ENCODE measurements at regions not wholly inside any gene's neighbourhood (a gene's known extent, or its start where the extent isn't known, plus 50 kb on each side); places are given as distances from the start of the nearest gene placed in this dataset.

DNA sequence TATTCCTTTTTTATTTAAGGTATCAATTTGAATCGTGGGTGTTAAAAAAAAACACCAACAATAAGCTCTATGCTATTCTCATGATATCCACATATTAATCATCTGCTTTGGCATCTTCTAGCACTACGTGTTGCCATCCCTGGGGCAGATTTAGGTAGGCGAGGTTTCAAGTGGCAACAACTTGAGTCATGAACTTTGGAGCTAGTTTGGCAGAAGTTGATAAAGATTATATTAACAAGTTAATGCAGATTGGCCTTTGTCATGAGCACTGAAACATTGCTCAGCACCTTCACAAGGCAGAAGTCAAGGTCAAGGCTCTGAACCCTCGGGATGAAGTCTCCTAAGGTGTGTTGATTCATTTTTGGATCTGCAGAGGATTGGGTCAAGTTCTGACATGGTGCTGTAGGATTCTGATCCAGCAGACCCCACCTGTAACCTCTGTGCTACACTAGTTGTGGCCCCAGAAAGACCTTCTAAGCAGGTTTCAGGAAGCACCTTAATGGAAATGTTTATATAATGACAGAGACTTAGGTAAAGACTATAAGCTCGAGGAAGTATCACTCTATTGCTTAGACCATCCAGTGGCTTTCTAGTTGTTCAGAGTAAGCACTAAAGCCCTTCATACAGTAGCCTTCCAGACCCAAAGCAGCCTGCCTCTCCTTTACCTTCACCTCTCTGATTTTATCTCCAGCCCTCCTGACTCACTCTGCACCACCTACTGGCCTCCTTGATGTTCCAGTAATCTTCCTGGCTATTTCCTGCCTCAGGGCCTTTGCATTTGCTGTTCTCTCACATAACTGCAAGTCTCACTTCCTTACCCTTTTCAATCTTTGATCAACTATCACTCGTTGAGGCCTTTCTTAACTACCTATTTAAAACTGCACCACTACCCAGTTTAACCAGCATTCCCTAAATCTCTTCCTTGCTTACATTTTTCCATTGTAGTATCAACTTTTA, 117.0 kb upstream of the SLC4A4 start:
- TF ChIP-seq, protein P1, sequence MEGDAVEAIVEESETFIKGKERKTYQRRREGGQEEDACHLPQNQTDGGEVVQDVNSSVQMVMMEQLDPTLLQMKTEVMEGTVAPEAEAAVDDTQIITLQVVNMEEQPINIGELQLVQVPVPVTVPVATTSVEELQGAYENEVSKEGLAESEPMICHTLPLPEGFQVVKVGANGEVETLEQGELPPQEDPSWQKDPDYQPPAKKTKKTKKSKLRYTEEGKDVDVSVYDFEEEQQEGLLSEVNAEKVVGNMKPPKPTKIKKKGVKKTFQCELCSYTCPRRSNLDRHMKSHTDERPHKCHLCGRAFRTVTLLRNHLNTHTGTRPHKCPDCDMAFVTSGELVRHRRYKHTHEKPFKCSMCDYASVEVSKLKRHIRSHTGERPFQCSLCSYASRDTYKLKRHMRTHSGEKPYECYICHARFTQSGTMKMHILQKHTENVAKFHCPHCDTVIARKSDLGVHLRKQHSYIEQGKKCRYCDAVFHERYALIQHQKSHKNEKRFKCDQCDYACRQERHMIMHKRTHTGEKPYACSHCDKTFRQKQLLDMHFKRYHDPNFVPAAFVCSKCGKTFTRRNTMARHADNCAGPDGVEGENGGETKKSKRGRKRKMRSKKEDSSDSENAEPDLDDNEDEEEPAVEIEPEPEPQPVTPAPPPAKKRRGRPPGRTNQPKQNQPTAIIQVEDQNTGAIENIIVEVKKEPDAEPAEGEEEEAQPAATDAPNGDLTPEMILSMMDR (IDR thresholded peaks at IDR 0.05), result no peak
- no peak overlapping the region for H3K4me3 Mint-ChIP-seq
- no peak overlapping the region for H3K27ac Mint-ChIP-seq
- H3K4me1 Mint-ChIP-seq, result no peaks in the 10 kb centered on the region
- H3K36me3 Mint-ChIP-seq (ENCODE audit: low read depth), result no peaks in the 10 kb centered on the region
- no peaks in the 10 kb centered on the region for H3K9me3 Mint-ChIP-seq
- DNase-seq, result no peak
- peaks cover 5% of the 10 kb centered on the region for H3K27me3 Mint-ChIP-seq (ENCODE audit: low read depth, poor library complexity)

- Mint-ChIP-seq H3K4me3 (no peak overlapping the region), H3K4me1 (no peaks in the 10 kb centered on the region), H3K27ac (peak overlapping the region; percentile 51), H3K27me3 (ENCODE audit: low read depth, poor library complexity) (peaks cover 5% of the 10 kb centered on the region), H3K9me3 (no peaks in the 10 kb centered on the region), H3K36me3 (ENCODE audit: low read depth) (no peaks in the 10 kb centered on the region)
- no peak for DNase-seq
- TF ChIP-seq, protein P1 (IDR thresholded peaks at IDR 0.05), result no peak
Measured at GRCh38 chr4:71222661-71223060, 116.2 kb upstream of the SLC4A4 start.

GRCh38 chr4:71229477-71230270, 109.1 kb upstream of the SLC4A4 start:
- Mint-ChIP-seq H3K4me3 (peak overlapping the region; percentile 24), H3K27ac (no peak overlapping the region), H3K9me3 (no peaks in the 10 kb centered on the region), H3K36me3 (ENCODE audit: low read depth) (no peaks in the 10 kb centered on the region), H3K27me3 (ENCODE audit: low read depth, poor library complexity) (peaks cover 5% of the 10 kb centered on the region), H3K4me1 (peaks cover 22% of the 10 kb centered on the region)
- peak; percentile 24 for DNase-seq
- TF ChIP-seq, protein P1 (IDR thresholded peaks at IDR 0.05), result peak; percentile 58

DNA sequence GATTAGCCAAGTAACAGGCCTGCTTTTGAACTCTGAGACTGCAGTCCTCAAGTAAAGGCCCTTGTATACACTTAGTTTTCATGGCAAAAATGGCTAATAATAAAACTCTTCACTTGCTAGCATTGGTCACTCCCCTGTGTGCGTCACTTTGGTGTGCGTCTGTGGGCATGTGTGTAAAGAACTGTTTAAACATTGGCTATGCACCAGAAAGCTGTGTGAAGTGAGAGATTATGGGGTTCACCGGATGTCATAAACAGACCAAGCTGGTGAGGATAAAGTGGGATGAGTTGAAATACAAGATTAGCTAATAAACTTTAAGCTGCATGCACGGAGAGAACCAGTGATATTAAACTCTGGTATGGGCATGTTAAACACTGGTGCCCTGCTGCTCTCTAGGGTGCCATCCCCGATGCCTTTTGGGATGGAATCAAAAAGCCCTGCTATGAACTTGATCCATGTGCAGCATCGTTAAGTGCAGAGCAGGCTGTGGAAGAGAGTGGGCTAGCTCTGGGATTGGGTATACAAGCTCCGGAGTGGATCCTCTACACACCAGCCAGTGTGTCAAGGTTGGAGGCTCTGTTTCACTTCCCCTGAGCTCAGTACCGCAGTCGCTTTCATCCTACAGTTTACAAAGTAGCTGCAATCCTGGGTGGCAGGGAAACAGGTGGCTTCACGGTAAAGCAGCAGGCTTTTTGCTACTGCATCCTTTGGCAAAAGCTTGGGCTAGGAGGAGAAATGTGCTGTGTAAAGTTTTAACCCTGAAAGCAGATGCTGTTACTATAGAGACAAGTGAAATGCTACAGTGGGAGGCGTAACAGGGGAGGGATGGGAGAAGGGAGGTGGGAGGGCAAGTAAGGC, 108.3 kb upstream of the SLC4A4 start:
- no peak overlapping the region for H3K27ac Mint-ChIP-seq

More for the DNA sequence above, 108.3 kb upstream of the SLC4A4 start:
- TF ChIP-seq, protein P1 (IDR thresholded peaks at IDR 0.05), result no peak
- Mint-ChIP-seq H3K4me3 (no peak overlapping the region), H3K9me3 (no peaks in the 10 kb centered on the region), H3K36me3 (ENCODE audit: low read depth) (no peaks in the 10 kb centered on the region), H3K4me1 (peaks cover 22% of the 10 kb centered on the region), H3K27me3 (ENCODE audit: low read depth, poor library complexity) (peaks cover 5% of the 10 kb centered on the region)
- DNase-seq, result peak; percentile 4

Measured in nephron progenitor cell (in vitro differentiated cells).